Umbilical cord (tissue), 1 donor: ENCODE measurements at regions not wholly inside any gene's neighbourhood (a gene's known extent, or its start where the extent isn't known, plus 50 kb on each side); places are given as distances from the start of the nearest gene placed in this dataset.

ENCODE experiments used
- DNase-seq: peaks from one replicate; pipeline ENCODE4 v3.0.0-alpha.2; 2015; ENCODE audit warnings: low spot score

- DNase-seq: no peak
Measured at GRCh38 chr4:12200226-12200625, 771.5 kb upstream of the HS3ST1 start.

GRCh38 chr4:12186526-12186925, 757.8 kb upstream of the HS3ST1 start:
- DNase-seq: no peak

- no peak for DNase-seq
Measured at GRCh38 chr4:12178614-12179610, 750.2 kb upstream of the HS3ST1 start.

- no peak for DNase-seq
Measured at GRCh38 chr4:12177416-12177815, 748.7 kb upstream of the HS3ST1 start.

- no peak for DNase-seq
Measured at GRCh38 chr4:12173496-12173895, 744.8 kb upstream of the HS3ST1 start.

GRCh38 chr4:12172198-12172973, 743.7 kb upstream of the HS3ST1 start:
- no peak for DNase-seq

GRCh38 chr4:12170308-12170707, 741.6 kb upstream of the HS3ST1 start:
- no peak for DNase-seq

- DNase-seq: no peak
Measured at GRCh38 chr4:12165616-12166015, 736.9 kb upstream of the HS3ST1 start.

- no peak for DNase-seq
Measured at GRCh38 chr4:12146339-12146738, 717.6 kb upstream of the HS3ST1 start.

- DNase-seq: no peak
Measured at GRCh38 chr4:12145768-12146167, 717.1 kb upstream of the HS3ST1 start.

GRCh38 chr4:12145106-12145505, 716.4 kb upstream of the HS3ST1 start:
- DNase-seq: no peak

GRCh38 chr4:12144051-12144450, 715.4 kb upstream of the HS3ST1 start:
- DNase-seq: peak; percentile 25

GRCh38 chr4:12140864-12141263, 712.2 kb upstream of the HS3ST1 start:
- no peak for DNase-seq

- DNase-seq: peak; percentile 86
Measured at GRCh38 chr4:12139296-12139695, 710.6 kb upstream of the HS3ST1 start.

- DNase-seq: no peak
Measured at GRCh38 chr4:12138488-12138887, 709.8 kb upstream of the HS3ST1 start.

GRCh38 chr4:12137575-12137974, 708.9 kb upstream of the HS3ST1 start:
- no peak for DNase-seq

GRCh38 chr4:12126474-12126873, 697.8 kb upstream of the HS3ST1 start:
- no peak for DNase-seq

GRCh38 chr4:12124138-12124537, 695.4 kb upstream of the HS3ST1 start:
- no peak for DNase-seq

- no peak for DNase-seq
Measured at GRCh38 chr4:12123707-12124106, 695.0 kb upstream of the HS3ST1 start.

- peak; percentile 7 for DNase-seq
Measured at GRCh38 chr4:12122316-12122715, 693.6 kb upstream of the HS3ST1 start.

GRCh38 chr4:12120968-12121367, 692.3 kb upstream of the HS3ST1 start:
- no peak for DNase-seq

- DNase-seq: peak; percentile 36
Measured at GRCh38 chr4:12118651-12119213, 690.0 kb upstream of the HS3ST1 start.
